Fibroblast of pulmonary artery (primary cell): ENCODE measurements at regions not wholly inside any gene's neighbourhood (a gene's known extent, or its start where the extent isn't known, plus 50 kb on each side); places are given as distances from the start of the nearest gene placed in this dataset.

Source experiments
- DNase-seq: peaks from one replicate; pipeline ENCODE4 v3.0.0-alpha.2; 2010; ENCODE audit warnings: low read depth
- H3K4me3 ChIP-seq: replicated peaks from 2 replicates; pipeline ENCODE4 v1.5.1; 2011; ENCODE audit warnings: low read depth, mild to moderate bottlenecking, control low read depth, low read length, moderate library complexity
- TF ChIP-seq, protein P1 (sequence below): IDR thresholded peaks from 2 replicates; pipeline ENCODE4 v1.5.1; 2011; ENCODE audit warnings: mild to moderate bottlenecking, control low read depth, low read length, inconsistent platforms; ENCODE audit errors: missing control alignments

DNA sequence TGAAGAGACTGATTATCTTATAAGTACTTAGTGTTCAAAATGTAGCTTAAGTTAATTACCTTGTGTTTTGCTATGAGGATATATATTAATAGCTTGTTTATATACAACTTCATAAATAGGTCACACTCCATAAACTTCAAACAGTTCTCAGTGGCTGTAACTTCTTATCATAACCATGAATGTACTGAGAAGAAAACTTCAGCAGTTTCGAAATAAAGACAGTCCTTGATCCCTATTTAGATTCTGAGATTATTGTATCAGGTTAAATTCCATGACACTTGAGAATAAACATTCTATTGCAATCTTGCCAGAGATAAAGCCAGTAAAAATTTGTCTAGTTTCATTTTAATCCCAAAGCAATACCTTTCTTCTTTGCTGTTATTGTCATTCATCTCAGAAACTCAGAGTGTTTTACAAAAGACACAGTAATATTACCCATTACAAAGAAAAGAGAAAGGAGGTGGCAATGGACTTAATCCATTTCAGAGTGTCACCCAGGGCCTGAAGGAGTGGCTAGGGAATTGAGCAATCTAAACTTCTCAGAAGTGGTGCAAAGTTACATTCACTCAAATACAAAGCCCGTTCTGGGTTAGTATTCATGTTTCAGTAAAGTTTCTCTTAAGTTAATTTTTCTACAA is 403.6 kb downstream of the SEMA3D start:
- peak; percentile 36 for DNase-seq
- TF ChIP-seq, protein P1, sequence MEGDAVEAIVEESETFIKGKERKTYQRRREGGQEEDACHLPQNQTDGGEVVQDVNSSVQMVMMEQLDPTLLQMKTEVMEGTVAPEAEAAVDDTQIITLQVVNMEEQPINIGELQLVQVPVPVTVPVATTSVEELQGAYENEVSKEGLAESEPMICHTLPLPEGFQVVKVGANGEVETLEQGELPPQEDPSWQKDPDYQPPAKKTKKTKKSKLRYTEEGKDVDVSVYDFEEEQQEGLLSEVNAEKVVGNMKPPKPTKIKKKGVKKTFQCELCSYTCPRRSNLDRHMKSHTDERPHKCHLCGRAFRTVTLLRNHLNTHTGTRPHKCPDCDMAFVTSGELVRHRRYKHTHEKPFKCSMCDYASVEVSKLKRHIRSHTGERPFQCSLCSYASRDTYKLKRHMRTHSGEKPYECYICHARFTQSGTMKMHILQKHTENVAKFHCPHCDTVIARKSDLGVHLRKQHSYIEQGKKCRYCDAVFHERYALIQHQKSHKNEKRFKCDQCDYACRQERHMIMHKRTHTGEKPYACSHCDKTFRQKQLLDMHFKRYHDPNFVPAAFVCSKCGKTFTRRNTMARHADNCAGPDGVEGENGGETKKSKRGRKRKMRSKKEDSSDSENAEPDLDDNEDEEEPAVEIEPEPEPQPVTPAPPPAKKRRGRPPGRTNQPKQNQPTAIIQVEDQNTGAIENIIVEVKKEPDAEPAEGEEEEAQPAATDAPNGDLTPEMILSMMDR: no peak
- no peak overlapping the region for H3K4me3 ChIP-seq

DNA sequence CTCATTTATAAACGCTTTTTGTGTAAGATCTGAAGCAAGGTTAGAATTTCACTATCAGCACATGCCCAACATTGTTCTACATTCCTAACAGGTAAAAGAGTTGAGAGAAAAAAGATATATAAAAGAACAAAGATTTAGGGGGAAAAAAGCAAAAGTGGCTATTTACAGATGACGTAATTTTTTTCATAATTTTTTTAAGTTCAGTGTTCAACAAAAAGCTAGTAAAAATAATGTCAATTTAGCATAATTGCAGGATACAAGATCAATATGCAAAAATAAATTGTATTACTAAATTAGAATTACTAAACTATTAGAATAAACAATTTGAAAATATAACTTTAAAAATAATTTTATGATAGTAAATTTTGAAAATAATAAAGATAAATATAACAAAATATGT is 405.0 kb downstream of the SEMA3D start:
- TF ChIP-seq, protein P1: no peak
- no peak for DNase-seq
- H3K4me3 ChIP-seq: no peak overlapping the region

DNA sequence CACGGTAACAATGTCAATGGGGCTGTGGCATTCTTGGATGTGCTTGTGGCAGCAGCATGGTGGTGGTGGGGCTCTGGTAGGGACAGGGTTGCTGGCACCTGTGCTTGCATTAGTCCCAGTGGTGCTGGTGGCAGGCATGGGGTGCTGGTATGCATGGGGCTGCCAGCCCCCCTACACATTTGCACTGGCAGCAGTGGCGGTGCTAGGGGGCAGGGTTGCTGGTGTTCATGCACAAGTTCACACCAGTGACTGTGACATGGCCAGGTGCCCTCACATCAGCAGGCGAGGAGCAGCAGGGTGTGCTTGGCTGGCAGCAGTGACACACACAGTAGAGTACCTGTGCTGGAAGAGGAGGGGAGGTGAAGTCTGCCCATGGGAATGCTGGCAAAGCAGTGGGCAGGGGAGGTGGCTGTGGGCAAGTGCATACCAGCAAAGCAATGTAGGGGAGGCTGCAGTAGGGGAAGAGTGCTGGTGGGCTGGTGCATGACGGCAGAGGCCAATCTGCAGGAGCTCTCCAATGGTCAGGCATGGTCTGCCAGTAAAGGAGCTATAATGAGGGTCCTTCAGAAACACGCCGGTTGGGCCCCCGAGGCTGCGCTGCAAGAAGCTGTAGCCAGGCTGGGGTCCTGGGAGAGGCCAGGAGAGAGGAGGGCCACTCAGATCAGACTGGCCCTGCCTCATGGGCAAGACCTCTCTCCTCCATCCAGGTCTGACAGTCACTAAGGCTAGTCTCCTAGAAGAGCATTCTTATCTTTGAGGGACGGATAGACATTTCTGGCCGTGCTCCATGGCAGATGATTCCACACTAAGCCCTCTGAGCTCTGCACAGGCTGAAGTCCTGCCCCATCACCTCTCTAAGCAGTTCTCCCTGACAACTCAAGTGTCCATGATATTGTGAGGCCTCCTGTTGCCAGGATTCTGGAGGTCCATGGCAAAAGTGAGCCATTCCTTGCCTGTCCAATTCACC is 406.4 kb downstream of the SEMA3D start:
- TF ChIP-seq, protein P1: no peak
- DNase-seq: no peak

DNA sequence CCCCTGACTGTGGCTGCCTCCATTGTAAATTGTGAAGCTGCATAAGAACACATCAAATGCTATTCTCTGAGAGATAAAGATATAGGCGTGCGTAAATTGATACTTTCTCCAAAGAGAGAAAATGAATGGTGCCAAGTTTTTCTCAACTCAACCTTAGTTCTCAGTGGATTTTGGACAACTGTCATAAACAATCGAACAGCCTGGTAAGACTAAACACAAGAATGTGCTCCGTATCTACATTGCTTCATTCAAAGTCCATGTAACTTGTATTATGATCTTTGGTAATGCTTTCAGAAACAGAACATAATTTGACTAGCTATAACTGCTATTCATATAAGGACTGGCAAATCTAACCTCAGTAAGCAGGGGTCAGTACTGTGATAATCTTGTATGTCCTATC is 429.1 kb downstream of the SEMA3D start:
- TF ChIP-seq, protein P1: no peak
- H3K4me3 ChIP-seq: no peak overlapping the region
- DNase-seq: no peak

More for the DNA sequence above, 406.4 kb downstream of the SEMA3D start:
- H3K4me3 ChIP-seq: no peak overlapping the region

DNA sequence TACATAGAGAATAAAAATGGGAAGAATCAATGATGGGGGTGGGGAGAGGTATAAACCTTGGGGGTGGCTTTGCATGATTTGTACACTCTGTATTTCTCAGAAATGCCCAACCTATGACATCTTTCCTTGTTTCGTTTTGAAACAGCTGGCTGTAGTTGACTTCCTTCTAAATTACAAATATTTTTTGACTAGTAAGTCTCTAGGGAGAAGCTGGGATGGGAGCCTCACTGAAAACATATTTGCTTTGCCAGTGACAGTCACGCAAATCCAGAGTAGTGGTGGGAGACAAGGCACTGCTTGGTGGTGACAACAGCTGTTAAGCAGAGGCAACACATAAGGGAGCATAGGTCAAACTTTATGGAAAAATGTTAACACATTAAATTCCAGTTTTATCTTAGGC is 440.5 kb downstream of the SEMA3D start:
- peak; percentile 43 for DNase-seq
- no peak overlapping the region for H3K4me3 ChIP-seq
- TF ChIP-seq, protein P1: no peak

DNA sequence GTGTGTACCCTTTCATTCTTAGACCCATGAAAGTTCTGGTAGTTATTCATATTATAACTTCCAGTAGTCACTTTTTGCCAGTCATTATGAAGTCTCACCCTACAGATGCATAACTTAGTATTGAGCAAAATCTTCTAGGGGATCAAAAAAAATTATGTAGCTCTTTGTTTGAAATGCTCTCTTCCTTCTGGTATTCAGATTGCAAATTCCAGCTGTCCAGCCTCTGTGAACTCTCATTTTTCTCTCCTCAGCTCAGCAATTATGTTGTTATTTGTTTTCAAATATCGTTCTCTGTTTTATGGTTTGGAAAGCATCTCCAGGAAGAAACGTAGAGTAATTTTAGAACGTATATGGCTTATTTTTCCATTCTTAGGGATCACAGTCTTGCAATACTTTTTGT is 442.5 kb downstream of the SEMA3D start:
- TF ChIP-seq, protein P1: no peak

More for the DNA sequence above, 442.5 kb downstream of the SEMA3D start:
- no peak overlapping the region for H3K4me3 ChIP-seq
- DNase-seq: peak; percentile 27
